Tibial nerve (tissue), 4 donors: ENCODE measurements at regions not wholly inside any gene's neighbourhood (a gene's known extent, or its start where the extent isn't known, plus 50 kb on each side); places are given as distances from the start of the nearest gene placed in this dataset.
A peak's percentile ranks its signal among the peaks of the same experiment; 100 is the strongest.

ENCODE experiments used
- DNase-seq, 2 donors: peaks; one replicate each; pipeline ENCODE4 v3.0.0-alpha.2; 2019; ENCODE audit warnings: low spot score in 2 of 2
- H3K27ac ChIP-seq, 4 donors: fragments of 200-600 bp; sonication (generic) in 3 of 4; one replicate each; pipeline ENCODE4 v1.5.1; 2017 to 2019; ENCODE audit warnings: mild to moderate bottlenecking in 1 of 4
- H3K27me3 ChIP-seq, 2 donors: fragments of 200-600 bp; sonication (generic) in 1 of 2; one replicate each; pipeline versions ENCODE4 v1.5.1 to v1.6.0; 2017 to 2019
- H3K36me3 ChIP-seq, 3 donors: fragments of 200-600 bp; sonication (generic); one replicate each; pipeline ENCODE4 v1.5.1; 2018 to 2019
- H3K4me1 ChIP-seq, 4 donors: fragments of 200-600 bp; sonication (generic) in 3 of 4; one replicate each; pipeline ENCODE4 v1.5.1; 2017 to 2019
- H3K4me3 ChIP-seq, 4 donors: fragments of 200-600 bp; sonication (generic) in 3 of 4; one replicate each; pipeline ENCODE4 v1.5.1; 2017 to 2019; ENCODE audit warnings: mild to moderate bottlenecking in 1 of 4, moderate library complexity in 1 of 4
- H3K9me3 ChIP-seq, 4 donors: fragments of 200-600 bp; sonication (generic) in 3 of 4; one replicate each; pipeline ENCODE4 v1.5.1; 2017 to 2019
- EP300 ChIP-seq, 2 donors: sonication (generic); formaldehyde crosslinking; IDR thresholded peaks; one replicate each; pipeline ENCODE4 v1.6.1; 2017; ENCODE audit warnings: antibody characterized with exemption in 2 of 2, mild to moderate bottlenecking in 1 of 2
- POLR2A ChIP-seq, 2 donors: fragments of 450-650 bp; IDR thresholded peaks; one replicate each; pipeline ENCODE4 v1.6.1; 2017; ENCODE audit warnings: antibody characterized with exemption in 2 of 2, mild to moderate bottlenecking in 2 of 2, moderate library complexity in 2 of 2
- WGBS, 2 donors: methylation state at CpG; one replicate each; pipeline ENCODE4 v1.1.5; 2018; 5-methylcytosine and 5-hydroxymethylcytosine counted together
- TF ChIP-seq, protein P1 (sequence below), 5 experiments: fragments of 200-600 bp in 3 of 5; fragments of 450-650 bp in 2 of 5; sonication (generic) in 3 of 5; IDR thresholded peaks; one replicate each; pipeline ENCODE4 v1.5.1; 2016 to 2019; ENCODE audit warnings: antibody characterized with exemption in 5 of 5, mild to moderate bottlenecking in 3 of 5, moderate library complexity in 2 of 5

DNA sequence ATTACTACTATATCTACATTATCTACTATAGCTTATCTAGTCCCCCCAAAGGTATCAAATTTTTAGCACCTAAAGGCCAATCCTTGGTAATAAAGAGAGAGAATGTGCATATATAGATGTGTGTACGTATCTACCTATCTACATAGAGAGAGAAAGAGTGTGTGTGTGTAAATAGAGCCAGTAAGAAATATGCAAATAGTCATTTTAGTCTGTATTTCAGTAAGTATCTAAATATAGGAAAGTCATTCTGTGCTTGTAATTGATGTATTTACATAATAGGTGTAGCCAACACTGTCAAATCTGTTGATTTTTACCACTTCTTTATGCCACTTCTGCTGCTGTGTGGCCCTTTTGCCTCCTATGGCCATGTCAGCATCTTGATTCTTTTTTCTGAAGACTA, 284.5 kb upstream of the TFPI start:
- Histone ChIP-seq H3K36me3 (no peaks in the 10 kb centered on the region), H3K9me3 (no peaks in the 10 kb centered on the region), H3K27me3 (no peaks in the 10 kb centered on the region), H3K27ac (no peak overlapping the region), H3K4me1 (peaks cover 0 to 3% (median 0%) of the 10 kb centered on the region in 4 donors), H3K4me3 (no peak overlapping the region)
- TF ChIP-seq EP300 (IDR thresholded peaks at IDR 0.05): no peak
- TF ChIP-seq, protein P1, sequence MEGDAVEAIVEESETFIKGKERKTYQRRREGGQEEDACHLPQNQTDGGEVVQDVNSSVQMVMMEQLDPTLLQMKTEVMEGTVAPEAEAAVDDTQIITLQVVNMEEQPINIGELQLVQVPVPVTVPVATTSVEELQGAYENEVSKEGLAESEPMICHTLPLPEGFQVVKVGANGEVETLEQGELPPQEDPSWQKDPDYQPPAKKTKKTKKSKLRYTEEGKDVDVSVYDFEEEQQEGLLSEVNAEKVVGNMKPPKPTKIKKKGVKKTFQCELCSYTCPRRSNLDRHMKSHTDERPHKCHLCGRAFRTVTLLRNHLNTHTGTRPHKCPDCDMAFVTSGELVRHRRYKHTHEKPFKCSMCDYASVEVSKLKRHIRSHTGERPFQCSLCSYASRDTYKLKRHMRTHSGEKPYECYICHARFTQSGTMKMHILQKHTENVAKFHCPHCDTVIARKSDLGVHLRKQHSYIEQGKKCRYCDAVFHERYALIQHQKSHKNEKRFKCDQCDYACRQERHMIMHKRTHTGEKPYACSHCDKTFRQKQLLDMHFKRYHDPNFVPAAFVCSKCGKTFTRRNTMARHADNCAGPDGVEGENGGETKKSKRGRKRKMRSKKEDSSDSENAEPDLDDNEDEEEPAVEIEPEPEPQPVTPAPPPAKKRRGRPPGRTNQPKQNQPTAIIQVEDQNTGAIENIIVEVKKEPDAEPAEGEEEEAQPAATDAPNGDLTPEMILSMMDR (IDR thresholded peaks at IDR 0.05): no peak
- TF ChIP-seq POLR2A (IDR thresholded peaks at IDR 0.05): no peak
- WGBS, 2 donors: 96 to 100% methylated on average over 1 of the region's 1 CpG
- no peak for DNase-seq

DNA sequence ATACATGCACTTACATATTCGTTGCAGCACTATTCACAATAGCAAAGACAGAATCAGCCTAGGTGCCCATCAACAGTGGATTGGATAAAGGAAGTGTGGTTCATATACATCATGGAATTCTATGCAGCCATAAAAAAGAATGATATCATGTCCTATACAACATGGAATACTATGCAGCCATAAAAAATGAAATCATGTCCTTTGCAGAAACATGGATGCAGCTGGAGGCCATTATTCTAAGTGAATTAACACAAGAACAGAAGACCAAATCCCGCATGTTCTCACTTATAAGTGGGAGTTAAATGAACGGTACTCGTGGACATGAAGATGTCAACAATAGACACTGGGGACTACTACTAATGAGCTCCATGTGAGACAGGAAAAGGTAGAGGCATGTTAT, 288.1 kb upstream of the TFPI start:
- Histone ChIP-seq H3K27ac (no peak overlapping the region), H3K4me3 (no peak overlapping the region), H3K36me3 (no peaks in the 10 kb centered on the region), H3K27me3 (no peaks in the 10 kb centered on the region), H3K9me3 (no peaks in the 10 kb centered on the region), H3K4me1 (peaks cover 0 to 3% (median 0%) of the 10 kb centered on the region in 4 donors)
- WGBS, 2 donors: 90 to 93% methylated on average over 4 of the region's 4 CpGs
- TF ChIP-seq POLR2A (IDR thresholded peaks at IDR 0.05) (no peak), EP300 (IDR thresholded peaks at IDR 0.05) (no peak)
- TF ChIP-seq, protein P1 (IDR thresholded peaks at IDR 0.05): no peak
- DNase-seq: no peak

GRCh38 chr2:187842978-187843847, 289.0 kb upstream of the TFPI start:
- Histone ChIP-seq H3K4me1 (peaks cover 0 to 3% (median 0%) of the 10 kb centered on the region in 4 donors), H3K9me3 (no peaks in the 10 kb centered on the region), H3K27me3 (no peaks in the 10 kb centered on the region), H3K4me3 (no peak overlapping the region), H3K36me3 (no peaks in the 10 kb centered on the region), H3K27ac (no peak overlapping the region)
- TF ChIP-seq POLR2A (IDR thresholded peaks at IDR 0.05) (no peak), EP300 (IDR thresholded peaks at IDR 0.05) (no peak)
- TF ChIP-seq, protein P1 (IDR thresholded peaks at IDR 0.05): peak; percentile 40 to 55 (median 48)
- peak in 1 of 2 donors; percentile 23 for DNase-seq
- WGBS, 2 donors: 52 to 53% methylated on average over 8 of the region's 8 CpGs

DNA sequence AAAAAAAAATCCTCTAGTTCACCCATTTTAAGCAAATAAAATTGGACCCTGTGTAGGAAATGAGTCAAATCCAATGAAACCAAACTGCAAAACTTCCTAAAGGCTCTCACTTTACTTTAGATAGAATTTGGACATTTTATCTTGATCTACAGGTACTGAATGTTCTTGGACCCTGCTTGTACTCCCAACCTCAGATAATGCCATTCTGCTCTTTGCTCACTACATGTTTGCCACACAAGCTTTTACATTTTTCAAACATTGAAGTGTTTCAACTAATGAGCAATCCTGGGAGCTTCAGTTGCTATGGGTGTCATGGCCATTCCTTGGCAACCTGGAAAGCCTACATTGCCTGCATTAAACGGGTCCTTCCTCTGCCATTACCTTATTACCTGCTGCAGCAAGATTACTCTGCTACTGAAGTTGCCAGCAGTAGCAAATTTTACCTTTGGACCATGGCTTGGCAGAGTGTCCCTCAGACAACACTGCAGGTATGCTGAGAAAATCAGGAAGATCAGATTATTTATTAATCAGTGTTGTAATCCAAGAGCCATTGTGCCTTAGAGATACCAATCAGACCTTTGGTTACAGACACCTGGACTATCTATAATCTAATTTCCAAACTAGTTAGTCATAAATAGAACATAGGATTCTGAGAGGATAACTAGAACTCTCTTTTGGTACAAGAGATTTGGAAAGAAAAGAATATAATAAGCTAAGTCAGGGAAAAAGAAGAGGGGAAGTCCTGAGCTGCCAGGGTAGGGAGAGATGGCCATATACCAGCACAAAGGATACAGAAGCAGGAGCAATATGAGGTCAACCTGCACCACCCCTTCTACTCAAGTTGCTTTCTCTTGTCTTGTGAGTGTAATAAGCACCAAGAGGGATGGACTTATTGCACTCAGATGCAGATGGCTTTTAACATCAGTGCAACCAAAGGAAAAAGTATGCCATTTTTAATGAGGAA, 293.3 kb upstream of the TFPI start:
- Histone ChIP-seq H3K4me1 (peaks cover 0 to 9% (median 0%) of the 10 kb centered on the region in 4 donors), H3K27me3 (no peaks in the 10 kb centered on the region), H3K4me3 (no peak overlapping the region), H3K27ac (no peak overlapping the region), H3K36me3 (no peaks in the 10 kb centered on the region), H3K9me3 (no peaks in the 10 kb centered on the region)
- TF ChIP-seq EP300 (IDR thresholded peaks at IDR 0.05) (no peak), POLR2A (IDR thresholded peaks at IDR 0.05) (no peak)
- TF ChIP-seq, protein P1 (IDR thresholded peaks at IDR 0.05): no peak
- WGBS, 2 donors: 78 to 100% methylated on average over 1 of the region's 1 CpG
- DNase-seq: no peak
